Memory B cell (primary cell): ENCODE measurements at regions not wholly inside any gene's neighbourhood (a gene's known extent, or its start where the extent isn't known, plus 50 kb on each side); places are given as distances from the start of the nearest gene placed in this dataset.
"Not testable (repeated sequence)": the region's sequence is repeated elsewhere in the genome, so short reads cannot be mapped to it uniquely, and the experiment has no call there.

Experiments used
- ATAC-seq: fragments of 150-1000 bp; cut with Tn5 transposase; 2 replicates; pipeline ENCODE4 v1.10.0; 2021; ENCODE audit warnings: low read depth, mild to moderate bottlenecking, moderate library complexity
- DNase-seq, 2 donors: peaks; one replicate each; pipeline ENCODE4 v3.0.0; 2022; ENCODE audit warnings: low spot score in 2 of 2
- H3K27ac Mint-ChIP-seq: one replicate; pipeline ENCODE4 v1.8.0; 2022; ENCODE audit warnings: mild to moderate bottlenecking, moderate library complexity, mixed read lengths
- H3K27me3 Mint-ChIP-seq: one replicate; pipeline ENCODE4 v1.8.0; 2022; ENCODE audit warnings: mixed read lengths
- H3K36me3 Mint-ChIP-seq: one replicate; pipeline ENCODE4 v1.8.0; 2022; ENCODE audit warnings: mild to moderate bottlenecking, mixed read lengths
- H3K4me1 Mint-ChIP-seq: one replicate; pipeline ENCODE4 v1.8.0; 2022; ENCODE audit warnings: mixed read lengths
- H3K4me3 Mint-ChIP-seq: one replicate; pipeline ENCODE4 v1.8.0; 2022; ENCODE audit warnings: mild to moderate bottlenecking, moderate library complexity, mixed read lengths
- H3K9me3 Mint-ChIP-seq: one replicate; pipeline ENCODE4 v1.8.0; 2022; ENCODE audit warnings: mixed read lengths

DNA sequence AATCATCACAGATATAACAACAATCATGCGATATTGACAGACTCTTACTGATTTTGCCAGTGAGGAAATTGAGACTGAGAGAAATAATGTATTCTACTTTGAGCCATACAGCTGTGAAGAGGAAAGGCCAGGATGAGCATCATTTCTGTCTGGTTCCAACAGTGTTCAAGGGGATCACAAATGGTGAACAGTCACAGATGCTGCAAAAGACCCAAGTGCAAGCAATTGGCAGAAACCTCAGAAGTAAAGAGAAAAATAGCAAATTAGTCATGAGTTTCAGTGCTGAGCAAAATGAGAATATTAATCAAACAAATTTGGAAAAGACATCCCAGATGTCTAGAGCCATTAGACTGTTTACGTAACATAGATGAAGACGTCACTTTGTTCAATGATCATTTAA, 114.1 kb downstream of the RAB38 start:
- H3K36me3 Mint-ChIP-seq, result no peaks in the 10 kb centered on the region
- no peaks in the 10 kb centered on the region for H3K4me1 Mint-ChIP-seq
- H3K4me3 Mint-ChIP-seq, result no peak overlapping the region
- H3K27ac Mint-ChIP-seq, result no peak overlapping the region
- H3K9me3 Mint-ChIP-seq, result no peaks in the 10 kb centered on the region
- ATAC-seq, result no peak
- peaks cover 1% of the 10 kb centered on the region for H3K27me3 Mint-ChIP-seq
- no peak for DNase-seq

DNA sequence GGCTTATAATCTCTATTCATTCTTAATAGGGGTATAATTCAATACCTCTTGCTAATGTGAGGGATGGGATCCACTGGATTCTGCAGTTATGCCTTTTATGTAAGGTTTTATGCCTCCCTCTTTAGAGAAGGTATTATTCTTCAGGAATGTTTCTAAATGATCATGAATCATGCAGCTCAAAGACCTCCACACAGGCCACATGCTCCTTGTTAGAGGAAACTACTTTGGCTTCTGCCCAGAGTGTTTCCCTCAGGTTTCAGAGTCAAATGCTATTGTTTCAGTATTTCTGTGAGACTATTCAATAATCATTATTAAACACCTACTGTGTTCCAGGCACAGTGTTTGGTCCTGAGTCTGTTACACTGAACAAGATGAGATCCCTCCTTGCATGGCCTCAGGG, 115.9 kb downstream of the RAB38 start:
- H3K9me3 Mint-ChIP-seq, result no peaks in the 10 kb centered on the region
- no peaks in the 10 kb centered on the region for H3K4me1 Mint-ChIP-seq
- H3K27ac Mint-ChIP-seq, result no peak overlapping the region
- no peaks in the 10 kb centered on the region for H3K36me3 Mint-ChIP-seq
- ATAC-seq (no peak), DNase-seq (no peak)
- no peak overlapping the region for H3K4me3 Mint-ChIP-seq
- peaks cover 2% of the 10 kb centered on the region for H3K27me3 Mint-ChIP-seq

DNA sequence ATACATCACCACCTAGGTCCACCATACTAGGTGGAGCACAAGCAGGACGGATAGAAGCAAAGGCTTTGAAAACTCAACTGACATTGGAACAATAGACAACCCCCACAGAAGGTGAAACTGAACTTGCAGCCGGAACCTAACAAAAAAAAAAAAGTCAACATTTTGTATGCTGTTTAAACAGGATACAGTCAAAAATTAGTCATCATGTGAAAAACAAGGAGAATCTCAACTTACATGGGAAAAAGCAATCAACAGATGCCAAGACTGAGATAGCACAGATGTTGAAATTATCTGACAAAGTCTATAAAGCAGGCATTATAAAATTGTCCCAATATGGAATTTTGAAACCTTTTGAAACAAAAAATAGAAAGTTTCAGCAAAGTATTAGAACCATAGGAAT, 123.8 kb downstream of the RAB38 start:
- no peak overlapping the region for H3K4me3 Mint-ChIP-seq
- H3K27me3 Mint-ChIP-seq, result peaks cover 2% of the 10 kb centered on the region
- H3K36me3 Mint-ChIP-seq, result no peaks in the 10 kb centered on the region
- ATAC-seq (no peak), DNase-seq (no peak)
- no peak overlapping the region for H3K27ac Mint-ChIP-seq
- H3K4me1 Mint-ChIP-seq, result no peaks in the 10 kb centered on the region
- no peaks in the 10 kb centered on the region for H3K9me3 Mint-ChIP-seq

DNA sequence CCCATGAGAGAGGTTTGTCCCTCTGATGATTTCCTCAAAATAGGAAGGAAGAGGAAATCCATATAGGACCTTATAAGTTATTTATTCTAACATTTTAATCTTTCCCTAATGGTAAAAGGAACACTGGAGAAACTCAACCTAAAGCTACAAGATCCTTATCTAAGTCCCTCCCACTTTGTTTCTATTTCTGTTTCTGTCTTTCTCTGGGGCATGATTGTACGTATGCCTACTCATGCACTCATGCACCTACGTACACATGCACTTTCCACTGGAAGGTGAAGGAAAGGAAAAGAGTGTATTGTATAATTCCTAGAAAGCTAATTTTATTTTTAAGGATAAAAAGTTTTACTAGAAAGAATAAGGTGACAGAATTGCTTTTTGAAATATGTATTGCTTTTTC, 125.0 kb downstream of the RAB38 start:
- Mint-ChIP-seq H3K36me3 (no peaks in the 10 kb centered on the region), H3K27me3 (no peaks in the 10 kb centered on the region), H3K9me3 (no peaks in the 10 kb centered on the region), H3K4me1 (no peaks in the 10 kb centered on the region), H3K27ac (no peak overlapping the region), H3K4me3 (no peak overlapping the region)
- DNase-seq (no peak), ATAC-seq (no peak)

DNA sequence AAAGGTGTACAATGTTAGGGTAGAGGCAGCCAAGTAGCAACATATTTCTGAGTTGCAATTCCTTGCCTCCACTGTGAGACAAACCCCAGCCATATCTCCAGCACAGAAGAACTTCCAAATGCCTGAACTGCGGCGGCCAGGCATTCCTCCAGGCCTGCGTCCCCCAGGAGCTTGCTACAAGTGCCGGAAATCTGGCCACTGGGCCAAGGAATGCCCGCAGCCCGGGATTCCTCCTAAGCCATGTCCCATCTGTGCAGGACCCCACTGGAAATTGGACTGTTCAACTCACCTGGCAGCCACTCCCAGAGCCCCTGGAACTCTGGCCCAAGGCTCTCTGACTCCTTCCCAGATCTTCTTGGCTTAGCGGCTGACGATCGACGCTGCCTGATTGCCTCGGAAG, 130.0 kb downstream of the RAB38 start:
- not testable (repeated sequence) for H3K4me1 Mint-ChIP-seq

DNA sequence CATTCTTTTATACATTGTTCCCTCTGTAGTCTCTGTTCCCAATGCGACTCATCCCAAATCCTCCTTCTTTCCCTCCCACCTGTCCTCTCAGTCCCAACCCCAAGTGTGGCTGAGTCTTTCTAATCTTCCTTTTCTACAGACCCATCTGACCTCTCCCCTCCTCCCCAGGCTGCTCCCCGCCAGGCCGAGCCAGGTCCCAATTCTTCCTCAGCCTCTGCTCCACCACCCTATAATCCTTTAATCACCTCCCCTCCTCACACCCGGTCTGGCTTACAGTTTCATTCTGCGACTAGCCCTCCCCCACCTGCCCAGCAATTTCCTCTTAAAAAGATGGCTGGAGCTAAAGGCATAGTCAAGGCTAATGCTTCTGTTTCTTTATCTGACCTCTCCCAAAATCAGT, 130.6 kb downstream of the RAB38 start:
- not testable (repeated sequence) for DNase-seq, H3K27me3 Mint-ChIP-seq, H3K9me3 Mint-ChIP-seq, H3K27ac Mint-ChIP-seq, H3K4me1 Mint-ChIP-seq, H3K4me3 Mint-ChIP-seq, ATAC-seq, H3K36me3 Mint-ChIP-seq

More for the DNA sequence above, 130.0 kb downstream of the RAB38 start:
- not testable (repeated sequence) for H3K9me3 Mint-ChIP-seq, H3K27me3 Mint-ChIP-seq, H3K4me3 Mint-ChIP-seq, H3K36me3 Mint-ChIP-seq, H3K27ac Mint-ChIP-seq, DNase-seq, ATAC-seq

DNA sequence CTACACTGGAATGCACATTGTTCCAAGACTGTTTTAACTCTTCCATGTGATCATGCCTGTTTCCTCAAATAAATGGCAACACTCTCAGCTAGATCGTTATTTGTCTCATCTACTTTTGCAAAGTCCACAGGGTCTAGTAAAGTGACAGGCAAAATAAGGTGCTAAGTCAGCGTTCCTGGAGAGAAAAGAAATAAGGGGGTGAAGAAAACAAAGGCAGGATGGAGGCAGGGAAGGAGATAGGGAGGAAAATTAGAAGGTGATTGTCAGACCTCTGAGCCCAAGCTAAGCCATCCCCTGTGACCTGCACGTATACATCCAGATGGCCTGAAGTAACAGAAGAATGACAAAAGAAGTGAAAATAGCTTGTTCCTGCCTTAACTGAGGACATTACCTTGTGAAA, 132.1 kb downstream of the RAB38 start:
- peaks cover 3% of the 10 kb centered on the region for H3K27me3 Mint-ChIP-seq
- H3K9me3 Mint-ChIP-seq, result no peaks in the 10 kb centered on the region
- H3K36me3 Mint-ChIP-seq, result no peaks in the 10 kb centered on the region
- H3K27ac Mint-ChIP-seq, result no peak overlapping the region
- no peaks in the 10 kb centered on the region for H3K4me1 Mint-ChIP-seq
- no peak overlapping the region for H3K4me3 Mint-ChIP-seq
- DNase-seq (no peak), ATAC-seq (no peak)

DNA sequence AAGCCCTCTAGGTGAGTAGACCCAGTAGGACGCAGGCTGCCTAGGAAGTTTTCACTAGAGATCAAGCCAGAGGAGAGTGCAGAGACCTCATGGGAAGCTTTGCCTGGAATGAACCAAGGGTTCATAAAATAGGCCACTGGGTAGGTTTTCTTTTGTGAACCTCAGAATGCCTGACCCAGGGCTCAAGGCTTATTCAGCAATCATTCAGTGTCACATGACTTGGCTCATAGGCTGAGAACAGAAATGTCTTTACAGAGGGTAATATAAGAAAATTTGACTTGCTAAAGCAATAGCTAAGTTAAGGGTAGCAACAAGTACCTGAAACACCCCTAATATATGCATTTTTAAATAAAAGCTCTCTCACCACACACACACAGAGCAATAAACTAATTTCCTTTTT, 132.6 kb downstream of the RAB38 start:
- H3K27ac Mint-ChIP-seq, result no peak overlapping the region
- DNase-seq (no peak), ATAC-seq (no peak)
- H3K9me3 Mint-ChIP-seq, result no peaks in the 10 kb centered on the region
- no peaks in the 10 kb centered on the region for H3K36me3 Mint-ChIP-seq
- no peaks in the 10 kb centered on the region for H3K4me1 Mint-ChIP-seq
- H3K4me3 Mint-ChIP-seq, result no peak overlapping the region
- peaks cover 3% of the 10 kb centered on the region for H3K27me3 Mint-ChIP-seq

DNA sequence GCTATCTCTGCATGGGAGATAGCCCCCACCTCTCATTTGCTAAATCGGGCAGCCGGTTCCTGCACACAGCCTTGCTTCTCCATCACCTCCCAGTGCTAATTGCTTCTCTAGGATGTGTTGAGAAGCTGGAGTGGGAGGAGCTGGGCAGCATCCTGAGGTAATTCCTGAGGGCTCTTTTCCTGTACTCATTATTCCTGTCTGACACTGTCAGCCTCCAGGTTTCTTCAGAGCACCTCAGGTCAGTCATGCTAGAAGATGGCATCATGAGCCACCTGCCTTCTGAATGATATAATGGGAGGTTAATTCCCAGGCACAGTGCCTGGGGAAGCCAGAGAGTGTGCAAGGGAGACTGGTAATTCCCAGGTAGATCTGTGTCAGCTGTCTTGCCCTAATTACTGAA, 133.0 kb downstream of the RAB38 start:
- H3K27me3 Mint-ChIP-seq, result peaks cover 3% of the 10 kb centered on the region

DNA sequence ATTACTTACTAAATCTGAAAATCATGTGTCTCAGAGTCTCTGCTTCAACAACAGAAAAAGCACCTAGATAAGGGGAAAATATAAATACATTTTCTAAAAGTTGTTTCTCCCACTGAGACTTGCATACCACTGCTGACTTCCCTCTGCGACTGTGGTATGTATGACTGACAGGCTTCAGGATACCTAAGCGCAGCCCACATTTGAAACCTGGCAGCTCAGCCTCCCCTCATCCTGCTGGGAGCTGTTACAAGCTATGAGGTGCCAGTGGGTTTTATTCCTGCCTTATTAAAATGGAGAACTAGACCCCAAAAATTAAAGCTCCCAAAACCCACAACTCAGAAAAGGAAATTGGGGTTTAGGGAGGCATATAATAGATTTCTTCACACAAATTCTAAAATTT, 133.6 kb downstream of the RAB38 start:
- no peak overlapping the region for H3K4me3 Mint-ChIP-seq
- DNase-seq, result no peak
- H3K4me1 Mint-ChIP-seq, result no peaks in the 10 kb centered on the region
- H3K27me3 Mint-ChIP-seq, result peaks cover 3% of the 10 kb centered on the region
- H3K27ac Mint-ChIP-seq, result no peak overlapping the region
- no peaks in the 10 kb centered on the region for H3K9me3 Mint-ChIP-seq
- ATAC-seq, result no peak
- no peaks in the 10 kb centered on the region for H3K36me3 Mint-ChIP-seq

More for the DNA sequence above, 133.0 kb downstream of the RAB38 start:
- Mint-ChIP-seq H3K4me1 (no peaks in the 10 kb centered on the region), H3K4me3 (no peak overlapping the region), H3K27ac (no peak overlapping the region), H3K9me3 (no peaks in the 10 kb centered on the region), H3K36me3 (no peaks in the 10 kb centered on the region)
- ATAC-seq (no peak), DNase-seq (no peak)

DNA sequence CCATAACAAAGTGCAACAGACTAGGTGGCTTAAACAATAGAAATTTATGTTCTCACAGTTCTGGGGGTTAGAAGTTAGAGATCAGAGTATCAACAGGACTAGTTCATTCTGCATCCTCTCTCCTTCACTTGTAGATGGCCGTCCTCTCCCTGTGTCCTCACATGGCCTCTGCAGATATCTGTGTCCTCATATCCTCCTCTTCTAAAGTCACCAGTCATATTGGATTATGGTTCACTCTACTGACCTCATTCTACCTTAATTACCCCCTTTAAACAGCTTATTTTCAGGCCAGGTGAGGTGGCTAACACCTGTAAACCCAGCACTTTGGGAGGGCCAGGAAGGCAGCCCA, 135.1 kb downstream of the RAB38 start:
- no peak overlapping the region for H3K27ac Mint-ChIP-seq
- no peaks in the 10 kb centered on the region for H3K36me3 Mint-ChIP-seq
- H3K9me3 Mint-ChIP-seq, result no peaks in the 10 kb centered on the region
- ATAC-seq, result no peak
- H3K4me3 Mint-ChIP-seq, result no peak overlapping the region
- DNase-seq, result no peak
- H3K27me3 Mint-ChIP-seq, result peaks cover 3% of the 10 kb centered on the region
- no peaks in the 10 kb centered on the region for H3K4me1 Mint-ChIP-seq

DNA sequence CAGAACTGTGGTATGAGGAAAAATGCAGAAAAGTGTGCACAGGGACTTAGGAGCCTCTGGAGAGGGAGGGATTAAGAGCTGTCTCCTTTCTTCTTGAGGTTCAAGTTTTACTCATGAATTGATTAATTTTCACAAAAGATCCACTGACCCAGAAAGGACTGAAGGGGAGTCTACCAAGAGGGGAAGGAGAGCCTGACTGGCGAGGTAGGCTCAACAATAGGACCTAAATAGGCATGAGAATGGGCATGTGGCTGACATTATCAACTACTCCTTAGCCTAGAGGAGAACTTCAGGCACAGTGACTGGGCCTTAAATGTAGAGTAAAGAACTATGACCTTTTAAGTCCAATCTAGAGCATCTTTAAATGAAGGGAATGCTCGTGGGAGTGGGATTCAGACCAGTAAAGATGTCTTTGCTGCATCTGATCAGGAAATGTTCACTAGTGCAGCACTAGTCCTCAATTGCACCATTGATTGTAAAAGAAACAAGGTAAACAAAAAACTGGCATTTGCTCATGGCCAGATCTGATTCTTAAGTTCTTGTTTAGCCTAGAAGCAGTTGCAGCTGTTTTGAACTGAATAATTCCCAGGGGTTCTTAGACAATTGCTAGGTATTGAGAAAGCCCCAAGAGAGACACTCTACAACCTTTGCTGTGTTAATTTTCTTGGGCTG, 135.6 kb downstream of the RAB38 start:
- H3K36me3 Mint-ChIP-seq, result no peaks in the 10 kb centered on the region
- ATAC-seq, result no peak
- peaks cover under 1% of the 10 kb centered on the region for H3K27me3 Mint-ChIP-seq
- no peak overlapping the region for H3K4me3 Mint-ChIP-seq
- H3K27ac Mint-ChIP-seq, result no peak overlapping the region
- H3K9me3 Mint-ChIP-seq, result peaks cover under 1% of the 10 kb centered on the region
- H3K4me1 Mint-ChIP-seq, result no peaks in the 10 kb centered on the region
- no peak for DNase-seq

DNA sequence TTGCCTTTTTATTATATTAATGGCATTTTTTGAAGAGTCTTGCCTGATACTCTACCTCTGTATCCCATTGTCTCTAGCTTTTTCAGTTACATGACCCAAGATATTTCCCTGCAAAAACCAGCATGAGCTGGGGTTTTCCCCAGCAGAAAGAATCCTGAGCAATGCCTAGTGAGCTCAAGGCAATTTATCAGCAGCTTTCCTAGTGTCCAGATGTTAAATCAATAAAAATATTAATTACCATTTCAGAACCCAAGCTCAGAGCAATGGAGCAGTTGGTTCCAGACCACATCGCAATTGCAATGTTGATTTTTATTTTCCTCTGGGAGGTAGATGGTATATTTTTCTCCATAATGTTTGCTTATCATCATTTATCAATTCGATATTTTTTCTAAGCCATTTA, 137.2 kb downstream of the RAB38 start:
- Mint-ChIP-seq H3K36me3 (no peaks in the 10 kb centered on the region), H3K4me3 (no peak overlapping the region), H3K9me3 (peaks cover 4% of the 10 kb centered on the region), H3K4me1 (no peaks in the 10 kb centered on the region), H3K27ac (no peak overlapping the region), H3K27me3 (no peaks in the 10 kb centered on the region)
- no peak for ATAC-seq
- DNase-seq, result no peak

DNA sequence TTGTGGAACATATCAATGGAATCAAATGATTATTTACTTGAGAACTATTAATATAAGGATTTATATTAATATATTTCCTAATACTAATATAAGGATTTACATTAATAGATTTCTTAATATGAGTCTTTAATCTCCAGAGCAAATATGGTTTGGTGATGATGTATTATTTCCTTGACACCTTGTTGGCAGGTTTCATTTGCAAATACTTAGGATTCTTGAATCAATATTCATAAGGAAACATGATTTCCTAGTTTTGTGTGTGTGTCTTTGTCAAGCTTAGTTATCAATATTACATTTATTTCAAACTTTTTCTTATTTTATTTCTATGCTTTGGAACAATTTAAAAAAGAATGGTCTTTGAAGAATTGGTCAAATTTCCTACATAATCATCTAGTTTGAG, 138.5 kb downstream of the RAB38 start:
- H3K4me1 Mint-ChIP-seq, result no peaks in the 10 kb centered on the region
- ATAC-seq, result no peak

DNA sequence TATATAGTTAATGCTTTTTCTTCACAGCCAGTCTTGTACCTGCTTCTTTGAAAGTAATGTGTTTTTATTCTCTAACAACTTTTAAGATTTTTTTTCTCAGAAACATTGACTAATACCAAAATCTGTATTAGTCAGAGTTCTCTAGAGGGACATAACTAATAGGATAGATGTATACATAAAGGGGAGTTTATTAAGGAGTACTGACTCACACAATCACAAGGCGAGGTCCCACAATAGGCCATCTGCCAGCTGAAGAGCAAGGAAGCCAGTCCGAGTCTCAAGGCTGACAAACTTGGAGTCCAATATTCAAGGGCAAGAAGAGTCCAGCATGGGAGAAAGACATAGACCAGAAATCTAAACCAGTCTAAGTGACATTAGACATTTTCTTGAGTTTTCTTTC, 140.0 kb downstream of the RAB38 start:
- ATAC-seq, result no peak
- no peaks in the 10 kb centered on the region for H3K36me3 Mint-ChIP-seq
- peaks cover 4% of the 10 kb centered on the region for H3K9me3 Mint-ChIP-seq
- H3K27me3 Mint-ChIP-seq, result no peaks in the 10 kb centered on the region
- DNase-seq, result no peak
- no peak overlapping the region for H3K27ac Mint-ChIP-seq
- H3K4me1 Mint-ChIP-seq, result no peaks in the 10 kb centered on the region
- H3K4me3 Mint-ChIP-seq, result no peak overlapping the region

More for the DNA sequence above, 138.5 kb downstream of the RAB38 start:
- Mint-ChIP-seq H3K27ac (no peak overlapping the region), H3K36me3 (no peaks in the 10 kb centered on the region), H3K4me3 (no peak overlapping the region), H3K9me3 (peaks cover 4% of the 10 kb centered on the region), H3K27me3 (no peaks in the 10 kb centered on the region)
- no peak for DNase-seq
